Kidney (tissue), 13 donors: ENCODE measurements at regions not wholly inside any gene's neighbourhood (a gene's known extent, or its start where the extent isn't known, plus 50 kb on each side); places are given as distances from the start of the nearest gene placed in this dataset.

Experiments
- DNase-seq, 5 donors: peaks; one replicate each; pipeline ENCODE4 v3.0.0-alpha.2; 2013 to 2020
- FAIRE-seq: peaks from 2 replicates; lab custom pipeline; 2012; peaks lifted over from hg19 to GRCh38; lab: Jason Lieb, UNC
- H3K27ac ChIP-seq, 2 donors: one replicate each; pipeline ENCODE4 v1.7.0; 2013; ENCODE audit warnings: low read depth in 2 of 2, low read length in 2 of 2, inconsistent platforms in 1 of 2
- H3K27me3 ChIP-seq: one replicate; pipeline ENCODE4 v1.7.1; 2013; ENCODE audit warnings: low read length, inconsistent platforms; ENCODE audit not compliant: control insufficient read depth, insufficient read depth
- H3K36me3 ChIP-seq, 3 donors: one replicate each; pipeline versions ENCODE4 v1.7.0 to v1.7.1; 2013; ENCODE audit warnings: low read length in 3 of 3, control low read depth in 1 of 3, inconsistent platforms in 1 of 3; ENCODE audit not compliant: insufficient read depth in 3 of 3, control insufficient read depth in 2 of 3
- H3K4me1 ChIP-seq, 3 donors: one replicate each; pipeline versions ENCODE4 v1.7.0 to v1.7.1; 2013; ENCODE audit warnings: low read length in 3 of 3, inconsistent platforms in 1 of 3, low read depth in 1 of 3; ENCODE audit not compliant: control insufficient read depth in 2 of 3, insufficient read depth in 2 of 3
- H3K4me3 ChIP-seq, 3 donors: one replicate each; pipeline versions ENCODE4 v1.7.0 to v1.8.1; 2013; ENCODE audit warnings: low read length in 3 of 3, control low read depth in 1 of 3, inconsistent platforms in 1 of 3
- H3K9ac ChIP-seq, 3 donors: one replicate each; pipeline versions ENCODE4 v1.7.0 to v1.7.1; 2013; ENCODE audit warnings: low read length in 3 of 3, control low read depth in 1 of 3, inconsistent platforms in 1 of 3
- H3K9me3 ChIP-seq, 3 donors: one replicate each; pipeline versions ENCODE4 v1.7.0 to v1.7.1; 2013; ENCODE audit warnings: low read length in 3 of 3, control low read depth in 1 of 3, inconsistent platforms in 1 of 3; ENCODE audit not compliant: control insufficient read depth in 2 of 3, insufficient read depth in 1 of 3
- CTCF ChIP-seq: IDR thresholded peaks from 3 replicates; pipeline ENCODE4 v1.5.1; 2012; ENCODE audit warnings: mild to moderate bottlenecking, moderate library complexity, borderline replicate concordance; ENCODE audit not compliant: insufficient read depth; ENCODE audit errors: extremely low read depth
- intact Hi-C: fragments of 100-400 bp; cut with DNase I; formaldehyde crosslinking; loops from one replicate; pipeline ENCODE4 v1.11.1; 2022
- donor health status: control.
- donor health status: control.
- donor health status: control.
- donor health status: control.
- donor health status: control.
- donor health status: DM: yes; HTN: yes; CAD: no.
- donor health status: Normal renal cell carcinoma (clear cell type).

- H3K9me3 ChIP-seq: no peaks in the 10 kb centered on the region
- intact Hi-C loops: no loop called here
- no peaks in the 10 kb centered on the region for H3K4me1 ChIP-seq
- no peaks in the 10 kb centered on the region for H3K36me3 ChIP-seq
- no peak for TF ChIP-seq CTCF
- no peak overlapping the region for H3K4me3 ChIP-seq
- no peak overlapping the region for H3K27ac ChIP-seq
- FAIRE-seq (no peak), DNase-seq (no peak)
- H3K27me3 ChIP-seq: no peaks in the 10 kb centered on the region
- H3K9ac ChIP-seq: no peak overlapping the region
These were observed 176.1 kb downstream of the KLF13 start for GRCh38 chr15:31502541-31503229.

- TF ChIP-seq CTCF: no peak
- no peak for FAIRE-seq
- intact Hi-C loops: no loop called here
- Histone ChIP-seq H3K36me3 (no peaks in the 10 kb centered on the region), H3K4me3 (no peak overlapping the region), H3K27ac (no peak overlapping the region), H3K4me1 (no peaks in the 10 kb centered on the region), H3K9ac (no peak overlapping the region), H3K9me3 (no peaks in the 10 kb centered on the region), H3K27me3 (no peaks in the 10 kb centered on the region)
- DNase-seq: no peak
These were observed 176.6 kb downstream of the KLF13 start for GRCh38 chr15:31503256-31503655.

GRCh38 chr15:31503758-31504461, 177.3 kb downstream of the KLF13 start:
- no peak overlapping the region for H3K4me3 ChIP-seq
- H3K9ac ChIP-seq: no peak overlapping the region
- no peak overlapping the region for H3K27ac ChIP-seq
- intact Hi-C loops: no loop called here
- FAIRE-seq: no peak
- TF ChIP-seq CTCF: no peak
- no peaks in the 10 kb centered on the region for H3K4me1 ChIP-seq
- DNase-seq: no peak
- no peaks in the 10 kb centered on the region for H3K36me3 ChIP-seq
- H3K9me3 ChIP-seq: no peaks in the 10 kb centered on the region
- no peaks in the 10 kb centered on the region for H3K27me3 ChIP-seq
